H1 (cell line): ENCODE measurements at regions not wholly inside any gene's neighbourhood (a gene's known extent, or its start where the extent isn't known, plus 50 kb on each side); places are given as distances from the start of the nearest gene placed in this dataset.

Experiments used
- CTCF ChIA-PET: fragments of 300-600 bp; sonication (Branson Sonifier 250); formaldehyde crosslinking; loops from one replicate; lab custom pipeline; 2021; ENCODE audit not compliant: partially characterized antibody; lab: Charles Lee
- POLR2A ChIA-PET: fragments of 300-600 bp; sonication (Branson Sonifier 250); formaldehyde crosslinking; loops from one replicate; lab custom pipeline; 2021; ENCODE audit warnings: inconsistent platforms; ENCODE audit not compliant: partially characterized antibody; lab: Charles Lee
- DNase-seq, 2 experiments: peaks; one replicate each; pipeline versions ENCODE4 v3.0.0 to v3.0.0-alpha.2; 2010 to 2022; ENCODE audit warnings: low spot score in 2 of 2, low read depth in 1 of 2, mixed read lengths in 1 of 2
- FAIRE-seq: peaks from 2 replicates; lab custom pipeline; 2011; peaks lifted over from hg19 to GRCh38; lab: Jason Lieb, UNC
- H2AFZ ChIP-seq: 2 replicates; pipeline ENCODE4 v1.8.1; 2012; ENCODE audit warnings: low read length, inconsistent platforms
- H2AK5ac ChIP-seq: 2 replicates; pipeline ENCODE4 v1.6.1; 2013; ENCODE audit warnings: low read depth, low read length
- H2BK120ac ChIP-seq: replicated peaks from 2 replicates; pipeline ENCODE3; 2013; ENCODE audit warnings: low read depth, low read length, inconsistent platforms
- H2BK12ac ChIP-seq: 2 replicates; pipeline ENCODE4 v1.6.1; 2013; ENCODE audit warnings: low read depth, low read length
- H2BK15ac ChIP-seq: 2 replicates; pipeline ENCODE4 v1.6.1; 2013; ENCODE audit warnings: low read length
- H2BK20ac ChIP-seq: 2 replicates; pipeline ENCODE4 v1.6.1; 2013; ENCODE audit warnings: low read length
- H2BK5ac ChIP-seq: 2 replicates; pipeline ENCODE4 v1.6.1; 2013; ENCODE audit warnings: low read depth, low read length
- H3K14ac ChIP-seq: 2 replicates; pipeline ENCODE4 v1.6.1; 2013; ENCODE audit warnings: inconsistent platforms; ENCODE audit not compliant: insufficient read length
- H3K18ac ChIP-seq: 2 replicates; pipeline ENCODE4 v1.6.1; 2013; ENCODE audit warnings: low read length; ENCODE audit errors: extremely low read depth
- H3K23ac ChIP-seq: 2 replicates; pipeline ENCODE4 v1.6.1; 2013; ENCODE audit warnings: inconsistent platforms; ENCODE audit not compliant: insufficient read length
- H3K23me2 ChIP-seq: 2 replicates; pipeline ENCODE4 v1.6.1; 2013; ENCODE audit warnings: low read depth, low read length
- H3K27ac ChIP-seq: 2 replicates; pipeline ENCODE4 v1.6.1; 2011; ENCODE audit warnings: low read depth, low read length, inconsistent platforms
- H3K27me3 ChIP-seq, 4 experiments: replicated peaks in 1 of 4; 1 replicate in 1 of 4; 2 replicates in 3 of 4; pipeline versions ENCODE4 v1.6.1 to v1.8.1; 2011 to 2013; ENCODE audit warnings: low read length in 3 of 4, mild to moderate bottlenecking in 3 of 4, inconsistent platforms in 2 of 4, mixed read lengths in 2 of 4, moderate library complexity in 1 of 4; ENCODE audit not compliant: control insufficient read depth in 3 of 4, insufficient read depth in 3 of 4; ENCODE audit errors: extremely low read depth in 1 of 4
- H3K36me3 ChIP-seq, 4 experiments: 2 replicates each; pipeline versions ENCODE4 v1.6.1 to v1.8.1; 2011 to 2013; ENCODE audit warnings: mild to moderate bottlenecking in 4 of 4, low read length in 3 of 4, moderate library complexity in 2 of 4, control low read depth in 1 of 4, inconsistent platforms in 1 of 4; ENCODE audit not compliant: insufficient read depth in 4 of 4, control insufficient read depth in 2 of 4
- H3K4ac ChIP-seq: replicated peaks from 2 replicates; pipeline ENCODE3; 2013; ENCODE audit warnings: low read length, low read depth, mixed read lengths, inconsistent platforms; ENCODE audit not compliant: insufficient read length
- H3K4me1 ChIP-seq, 4 experiments: replicated peaks in 1 of 4; 1 replicate in 1 of 4; 2 replicates in 3 of 4; pipeline versions ENCODE4 v1.6.1 to v1.8.1; 2011 to 2013; ENCODE audit warnings: low read length in 3 of 4, inconsistent platforms in 2 of 4, mixed read lengths in 1 of 4; ENCODE audit not compliant: insufficient read depth in 4 of 4, control insufficient read depth in 3 of 4
- H3K4me2 ChIP-seq, 2 experiments: 2 replicates each; pipeline versions ENCODE4 v1.6.1 to v1.8.1; 2011 to 2013; ENCODE audit warnings: low read depth in 2 of 2, low read length in 2 of 2, control low read depth in 1 of 2, inconsistent platforms in 1 of 2, mild to moderate bottlenecking in 1 of 2; ENCODE audit not compliant: insufficient read depth in 1 of 2
- H3K4me3 ChIP-seq, 4 experiments: fragments of 200-600, 300-600 bp in 1 of 4; sonication (generic), shearing (Covaris generic), sonication (Bioruptor Twin) in 1 of 4; 2 replicates each; pipeline versions ENCODE4 v1.5.1 to v1.8.1; 2011 to 2016; ENCODE audit warnings: low read length in 4 of 4, low read depth in 3 of 4, control low read depth in 2 of 4, inconsistent platforms in 2 of 4, mild to moderate bottlenecking in 2 of 4, mixed read lengths in 1 of 4, moderate library complexity in 1 of 4; ENCODE audit not compliant: insufficient read depth in 2 of 4; ENCODE audit errors: extremely low read depth in 1 of 4
- H3K56ac ChIP-seq: replicated peaks from 2 replicates; pipeline ENCODE3; 2013; ENCODE audit warnings: low read depth, mild to moderate bottlenecking, mixed read lengths, low read length, inconsistent platforms; ENCODE audit not compliant: insufficient read length
- H3K79me1 ChIP-seq: 2 replicates; pipeline ENCODE4 v1.6.1; 2013; ENCODE audit warnings: low read depth, low read length, control low read depth
- H3K79me2 ChIP-seq, 2 experiments: 2 replicates each; pipeline versions ENCODE4 v1.6.1 to v1.8.1; 2012 to 2013; ENCODE audit warnings: low read length in 2 of 2, mild to moderate bottlenecking in 2 of 2, inconsistent platforms in 1 of 2; ENCODE audit not compliant: insufficient read depth in 2 of 2, control insufficient read depth in 1 of 2
- H3K9ac ChIP-seq, 4 experiments: replicated peaks in 1 of 4; 1 replicate in 1 of 4; 2 replicates in 3 of 4; pipeline versions ENCODE4 v1.6.1 to v1.8.1; 2011 to 2013; ENCODE audit warnings: low read depth in 3 of 4, low read length in 3 of 4, control low read depth in 2 of 4, mild to moderate bottlenecking in 2 of 4, moderate library complexity in 2 of 4, inconsistent platforms in 1 of 4; ENCODE audit errors: extremely low read depth in 1 of 4
- H3K9me3 ChIP-seq, 2 experiments: 2 replicates each; pipeline versions ENCODE4 v1.6.1 to v1.8.1; 2012 to 2013; ENCODE audit warnings: mild to moderate bottlenecking in 2 of 2, moderate library complexity in 2 of 2, control low read depth in 1 of 2, inconsistent platforms in 1 of 2, low read depth in 1 of 2, low read length in 1 of 2, mixed read lengths in 1 of 2; ENCODE audit not compliant: insufficient read depth in 2 of 2
- H4K20me1 ChIP-seq, 2 experiments: replicated peaks in 1 of 2; 2 replicates each; pipeline versions ENCODE3 to v1.8.1; 2011 to 2013; ENCODE audit warnings: inconsistent platforms in 2 of 2, low read length in 2 of 2, mild to moderate bottlenecking in 1 of 2; ENCODE audit not compliant: insufficient read depth in 2 of 2, control insufficient read depth in 1 of 2
- H4K5ac ChIP-seq: 2 replicates; pipeline ENCODE4 v1.6.1; 2013; ENCODE audit warnings: low read length, low read depth, mixed read lengths, inconsistent platforms; ENCODE audit not compliant: insufficient read length
- H4K8ac ChIP-seq: 2 replicates; pipeline ENCODE4 v1.8.0; 2013; ENCODE audit warnings: mild to moderate bottlenecking, moderate library complexity, low read length, inconsistent platforms; ENCODE audit not compliant: insufficient read depth; ENCODE audit errors: extremely low read depth
- H4K91ac ChIP-seq: replicated peaks from 2 replicates; pipeline ENCODE3; 2013; ENCODE audit warnings: low read length, mixed read lengths, inconsistent platforms; ENCODE audit not compliant: insufficient read length
- BRCA1 ChIP-seq: IDR thresholded peaks from 2 replicates; pipeline ENCODE4 v1.6.1; 2012; ENCODE audit warnings: low read depth, low read length, improper control_type of control experiment
- CREB1 ChIP-seq: IDR thresholded peaks from 2 replicates; pipeline ENCODE4 v1.6.1; 2012; ENCODE audit warnings: inconsistent platforms
- HDAC2 ChIP-seq, 2 experiments: fragments of 300-600 bp in 1 of 2; sonication (generic) in 1 of 2; IDR thresholded peaks; 2 replicates each; pipeline ENCODE4 v1.6.1; 2011 to 2012; ENCODE audit warnings: low read depth in 2 of 2, low read length in 2 of 2, mild to moderate bottlenecking in 2 of 2, moderate library complexity in 2 of 2, borderline replicate concordance in 1 of 2, inconsistent platforms in 1 of 2
- POLR2A ChIP-seq, 2 experiments: IDR thresholded peaks; 1 replicate in 1 of 2; 2 replicates in 1 of 2; pipeline ENCODE4 v1.6.1; 2011; ENCODE audit warnings: low read depth in 2 of 2, low read length in 2 of 2, mild to moderate bottlenecking in 2 of 2; ENCODE audit errors: control extremely low read depth in 1 of 2
- SIN3A ChIP-seq, 2 experiments: IDR thresholded peaks in 1 of 2; conservative IDR thresholded peaks in 1 of 2; 2 replicates each; pipeline ENCODE4 v1.6.1; 2011 to 2012; ENCODE audit warnings: low read length in 2 of 2, improper control_type of control experiment in 1 of 2, low read depth in 1 of 2, mild to moderate bottlenecking in 1 of 2
- SP1 ChIP-seq: IDR thresholded peaks from 2 replicates; pipeline ENCODE4 v1.6.1; 2011; ENCODE audit warnings: low read depth, low read length
- WGBS, 2 experiments: shearing (Covaris generic) in 1 of 2; methylation state at CpG; one replicate each; pipeline versions ENCODE4 v1.1.6 to v1.1.7; 2013 to 2015; ENCODE audit warnings: low lambda C conversion rate in 2 of 2, mixed read lengths in 2 of 2, inconsistent platforms in 1 of 2, low coverage in 1 of 2, missing lambda C conversion rate in 1 of 2; ENCODE audit not compliant: insufficient replicate concordance in 2 of 2, insufficient coverage in 1 of 2, insufficient read length in 1 of 2; ENCODE audit errors: extremely low coverage in 1 of 2, missing lambda C conversion rate in 1 of 2; 5-methylcytosine and 5-hydroxymethylcytosine counted together

DNA sequence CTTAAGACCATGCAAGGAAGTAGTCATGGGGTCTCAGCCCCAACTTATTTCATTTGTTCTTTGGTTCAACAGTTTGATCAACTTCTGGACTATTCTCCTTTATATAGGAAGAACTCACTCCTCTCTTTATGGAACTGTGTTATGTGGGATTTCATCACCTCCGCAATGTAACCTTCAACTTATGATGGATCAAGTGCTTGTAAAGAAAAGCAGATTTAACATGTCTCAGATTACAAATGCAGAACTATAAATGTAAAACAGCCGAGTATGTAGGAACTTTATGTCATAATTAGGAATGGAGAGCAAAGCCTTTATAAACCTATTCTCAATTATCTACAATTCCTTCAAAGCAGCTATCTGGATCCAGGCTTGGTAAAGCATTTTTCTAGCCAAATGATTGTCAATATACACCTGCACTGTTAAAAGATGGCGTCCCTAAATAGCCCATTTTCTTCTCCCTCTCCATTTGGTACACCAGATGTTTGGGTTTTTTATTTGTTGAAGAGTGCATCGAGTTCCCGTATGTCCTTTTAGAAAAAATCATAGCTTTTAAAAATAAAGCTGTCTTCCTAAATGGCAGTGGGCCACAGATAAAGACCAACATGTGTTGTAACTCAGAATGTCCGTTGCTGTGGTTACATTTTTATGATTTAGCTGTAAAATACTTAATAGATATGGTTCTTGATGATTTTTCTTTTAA lies 985.1 kb upstream of the SLC35B3 start:
- Histone ChIP-seq H2BK5ac (no peak overlapping the region), H4K20me1 (no peaks in the 10 kb centered on the region), H4K8ac (no peak overlapping the region), H4K5ac (no peak overlapping the region), H4K91ac (no peak overlapping the region), H3K4ac (no peak overlapping the region), H3K23ac (no peak overlapping the region), H3K4me3 (no peak overlapping the region), H3K14ac (no peak overlapping the region), H3K79me1 (no peaks in the 10 kb centered on the region), H3K27ac (no peak overlapping the region), H3K18ac (no peak overlapping the region), H3K79me2 (no peaks in the 10 kb centered on the region), H3K27me3 (no peaks in the 10 kb centered on the region), H2BK15ac (no peak overlapping the region), H3K9ac (no peak overlapping the region), H3K9me3 (no peaks in the 10 kb centered on the region), H3K23me2 (no peaks in the 10 kb centered on the region), H2BK120ac (no peak overlapping the region), H3K4me1 (no peaks in the 10 kb centered on the region; a peak in 1 of 7 replicates), H2AK5ac (no peak overlapping the region), H2BK12ac (no peak overlapping the region), H3K56ac (no peak overlapping the region), H3K36me3 (no peaks in the 10 kb centered on the region), H2BK20ac (no peak overlapping the region), H3K4me2 (no peak overlapping the region), H2AFZ (no peak overlapping the region)
- 79% methylated on average over 6 of the region's 6 CpGs; no CpG with 5 or more reads in 1 of the 2 experiments for WGBS, 2 experiments
- FAIRE-seq (no peak), DNase-seq (no peak)
- POLR2A ChIA-PET = no interaction called here
- CTCF ChIA-PET = interaction anchor here (0.6 kb wide), 1 partner anchor 944 kb away, joined by 3 read pairs; no protein-coding TSS in a partner anchor
- TF ChIP-seq SP1 (no peak), HDAC2 (IDR thresholded peaks at IDR 0.05; ENCODE audit: borderline replicate concordance in 1 of 2, low read depth in 2 of 2, low read length in 2 of 2) (no peak), SIN3A (conservative IDR thresholded peaks at IDR 0.05 in 1 of 2, IDR thresholded peaks at IDR 0.05 in 1 of 2; ENCODE audit: low read depth in 1 of 2, low read length in 2 of 2) (no peak), CREB1 (no peak), POLR2A (IDR thresholded peaks at IDR 0.05; ENCODE audit: control extremely low read depth in 1 of 2, low read depth in 2 of 2, low read length in 2 of 2) (no peak), BRCA1 (no peak)
